GM19238 (cell line): ENCODE measurements at regions not wholly inside any gene's neighbourhood (a gene's known extent, or its start where the extent isn't known, plus 50 kb on each side); places are given as distances from the start of the nearest gene placed in this dataset.

ENCODE experiments used
- DNase-seq: peaks from one replicate; pipeline ENCODE4 v3.0.0; 2011; ENCODE audit warnings: low spot score; ENCODE audit not compliant: insufficient read length

DNA sequence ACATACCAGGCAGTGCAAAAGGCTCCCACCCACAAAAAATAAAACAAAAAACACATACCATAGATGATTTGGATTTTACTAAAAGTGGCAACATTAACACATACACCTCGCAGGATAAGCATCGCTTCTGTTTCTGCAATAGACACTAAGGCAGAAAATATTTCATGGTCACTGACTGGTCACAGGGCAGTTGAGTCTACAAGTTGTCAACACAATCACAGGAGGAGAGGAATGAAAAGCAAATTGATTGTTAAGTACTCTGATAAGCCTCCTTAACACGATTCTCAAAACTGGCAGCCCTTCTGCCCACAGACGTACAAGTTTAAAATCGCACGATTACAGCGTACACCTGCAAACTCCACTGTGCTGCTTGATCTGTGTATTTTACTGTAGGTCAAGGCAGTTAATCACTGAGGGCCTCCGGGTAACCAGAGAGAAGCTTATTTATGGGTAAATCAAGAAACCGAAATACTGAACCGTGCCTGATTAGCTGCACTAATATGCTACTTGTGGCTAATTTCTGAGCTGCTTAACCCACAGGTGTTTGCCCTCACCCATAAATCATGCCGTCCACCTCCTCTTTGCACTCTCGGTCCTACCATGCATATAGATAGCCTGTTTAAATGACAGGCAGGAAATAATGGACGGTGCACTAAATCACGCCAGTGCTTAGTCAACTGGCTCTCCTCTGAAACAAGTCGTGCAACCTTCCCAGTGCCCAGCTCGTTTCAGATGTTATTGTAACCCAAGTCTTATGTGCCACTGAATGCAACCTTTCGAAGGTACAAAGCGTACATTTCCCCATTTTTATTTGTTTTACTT, 659.4 kb upstream of the ADAMTS16 start:
- DNase-seq: no peak

DNA sequence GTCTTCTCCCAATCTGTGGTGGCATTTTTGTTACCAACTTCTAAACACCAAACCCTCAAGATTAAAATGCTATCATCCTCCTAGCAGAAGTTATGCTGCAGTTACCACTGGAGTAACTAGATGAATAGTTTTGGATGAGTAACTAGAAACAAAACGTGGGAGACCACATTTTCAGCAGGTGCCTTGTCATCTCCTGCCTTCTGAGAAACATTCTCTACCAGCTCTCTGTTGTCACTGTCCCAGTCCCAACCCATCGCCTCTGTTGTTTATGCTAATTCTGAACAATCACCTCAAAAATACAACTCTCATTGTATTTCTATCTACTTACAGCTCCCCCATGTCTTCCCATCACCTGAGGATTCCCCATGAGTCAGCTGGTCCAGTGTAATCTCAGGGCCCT, 652.5 kb upstream of the ADAMTS16 start:
- DNase-seq: no peak

DNA sequence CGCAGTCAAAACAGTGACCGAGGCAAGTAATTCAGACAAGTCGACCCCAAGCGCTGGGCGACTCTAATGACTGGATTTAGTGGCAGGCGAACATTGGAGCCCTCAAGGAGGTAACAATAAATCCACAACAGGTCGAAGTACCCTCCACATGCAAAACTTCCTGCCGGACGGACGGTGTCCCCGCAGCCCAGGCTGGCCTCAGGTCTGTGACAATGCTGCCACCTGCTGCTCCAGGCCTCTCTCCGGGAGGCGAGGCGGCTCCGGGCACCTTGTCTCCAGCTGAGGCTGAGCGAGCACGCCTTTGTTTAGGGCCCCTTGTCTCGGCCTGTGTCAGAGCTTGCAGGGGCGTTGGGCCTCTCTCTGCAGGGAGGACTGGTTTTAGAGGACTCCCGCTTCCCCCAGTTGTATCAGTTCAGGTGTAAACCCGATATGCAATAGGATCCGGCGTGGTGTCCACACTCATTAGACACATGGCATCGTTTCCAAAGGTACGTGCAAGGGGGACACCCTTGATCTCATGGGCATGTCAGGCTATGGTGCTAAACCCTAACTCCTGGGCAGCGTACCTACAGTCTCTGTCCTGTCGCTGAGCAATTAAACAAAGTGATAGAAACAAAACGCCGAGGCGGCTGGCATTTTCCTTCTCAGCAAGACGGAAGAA, 628.0 kb upstream of the ADAMTS16 start:
- DNase-seq: no peak

DNA sequence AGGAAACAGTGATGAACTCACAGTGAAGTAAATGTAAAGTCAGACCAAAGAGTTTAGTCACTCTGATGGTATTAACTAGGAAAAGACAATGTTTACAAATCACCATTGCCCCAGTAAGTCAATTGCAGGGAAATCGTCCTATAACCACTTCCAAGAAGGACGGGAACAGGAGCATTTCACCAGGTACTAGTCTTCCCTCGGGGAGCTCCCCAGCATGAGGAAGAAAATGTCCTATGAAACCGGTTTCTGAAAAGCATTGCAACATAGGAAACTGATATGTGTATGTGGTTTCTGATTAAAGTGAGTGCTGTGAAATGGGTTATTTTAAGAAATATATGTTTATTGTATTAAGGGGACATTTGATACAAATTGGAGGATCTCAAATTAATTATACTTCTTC, 626.7 kb upstream of the ADAMTS16 start:
- no peak for DNase-seq

DNA sequence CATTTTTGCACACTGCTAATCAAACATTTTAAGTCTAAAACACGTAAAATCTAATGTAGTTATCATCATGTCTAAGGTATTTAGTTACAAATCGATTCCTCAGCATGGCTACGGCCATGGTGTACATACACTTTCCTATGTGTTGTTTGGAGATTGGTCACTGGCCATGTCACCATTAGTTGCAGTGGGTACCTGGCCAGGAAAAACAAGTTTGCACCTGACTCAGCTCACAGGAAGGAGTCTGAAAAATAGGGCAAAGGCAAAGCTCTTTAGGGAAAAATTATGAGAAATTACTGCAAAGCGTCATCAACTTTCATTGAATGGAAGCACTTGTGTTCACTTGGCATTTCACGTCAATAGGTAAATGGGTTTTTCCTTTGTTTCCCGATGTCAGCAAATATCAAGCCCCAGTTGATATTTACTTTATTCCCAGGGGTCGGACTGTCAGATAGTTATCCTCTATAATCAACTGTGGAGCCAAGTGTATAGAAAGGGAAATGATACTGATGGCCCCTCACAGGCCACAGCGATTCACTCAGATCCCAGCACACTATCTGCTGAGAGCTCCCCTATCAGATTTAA, 626.0 kb upstream of the ADAMTS16 start:
- no peak for DNase-seq

DNA sequence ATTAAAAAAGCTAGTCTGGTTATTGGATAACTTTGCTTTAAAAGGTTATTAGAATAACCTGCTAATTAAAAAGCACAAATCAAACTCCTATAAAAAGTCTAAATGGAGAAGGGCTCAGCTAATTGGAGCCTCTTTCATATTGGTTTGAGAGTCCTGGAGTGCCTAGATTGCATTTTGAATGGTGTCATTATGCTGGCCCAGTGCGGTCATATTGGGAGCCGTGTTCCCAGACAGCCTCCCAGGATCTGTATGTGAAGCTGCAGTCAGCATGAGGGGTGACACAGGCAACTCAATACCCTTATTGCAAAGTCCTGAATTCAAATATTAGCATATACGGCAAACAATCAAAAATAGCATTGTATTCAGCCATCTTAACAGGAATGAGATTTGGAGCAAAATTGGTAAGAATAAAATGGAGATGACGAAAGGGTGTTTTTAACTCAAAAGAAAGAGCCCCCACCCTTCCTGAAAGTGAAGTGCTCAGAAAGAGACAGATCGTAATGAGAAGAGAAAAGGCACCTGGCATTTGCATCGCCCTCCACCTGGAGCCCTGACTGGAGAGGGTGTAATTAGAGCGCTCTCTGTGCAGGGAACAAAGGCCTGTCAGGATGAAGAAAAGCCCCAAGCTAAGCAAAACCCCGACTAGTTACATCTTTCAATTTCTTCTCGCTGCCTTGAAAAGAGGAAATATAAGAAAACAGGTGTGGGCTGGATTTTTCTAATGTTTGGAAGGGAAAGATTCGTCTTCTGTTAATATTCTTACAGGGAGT, 621.0 kb upstream of the ADAMTS16 start:
- no peak for DNase-seq

DNA sequence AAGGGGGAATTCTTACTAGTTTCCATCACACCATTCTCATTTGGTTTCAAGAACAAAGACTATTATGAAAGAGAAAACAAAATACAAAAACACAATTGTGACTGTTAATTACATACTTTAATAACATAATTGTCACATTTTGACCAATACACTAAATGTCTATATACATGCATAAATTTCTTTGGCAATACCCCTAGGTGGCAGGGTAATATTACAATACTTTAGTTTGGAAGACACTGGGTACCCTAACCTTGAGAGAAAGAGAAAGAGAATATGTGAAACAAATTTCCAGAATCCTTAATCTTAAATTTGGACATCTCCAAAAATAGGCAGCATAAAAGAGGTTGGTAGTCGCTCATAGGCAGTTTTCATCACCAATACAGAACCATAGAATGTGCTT, 619.6 kb upstream of the ADAMTS16 start:
- no peak for DNase-seq

DNA sequence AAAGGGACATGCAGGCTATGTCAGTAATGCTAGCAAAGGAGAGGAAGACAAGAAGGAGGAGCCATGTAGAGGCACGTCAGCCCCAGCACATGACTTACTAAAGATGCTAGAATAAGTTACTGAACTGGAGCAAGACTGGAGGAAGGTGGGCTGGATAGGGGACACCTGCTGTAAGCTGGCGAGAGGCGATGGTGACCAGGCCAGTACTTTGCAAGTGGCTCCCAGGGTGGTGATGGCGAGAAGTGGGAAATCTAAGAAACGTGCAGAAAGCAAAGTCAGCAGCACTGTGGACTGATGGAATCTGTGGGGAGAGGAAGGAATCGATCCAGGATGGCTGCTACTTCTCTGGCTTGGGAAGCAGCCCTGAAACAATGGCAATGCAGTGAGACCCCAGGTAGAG, 617.1 kb upstream of the ADAMTS16 start:
- no peak for DNase-seq

DNA sequence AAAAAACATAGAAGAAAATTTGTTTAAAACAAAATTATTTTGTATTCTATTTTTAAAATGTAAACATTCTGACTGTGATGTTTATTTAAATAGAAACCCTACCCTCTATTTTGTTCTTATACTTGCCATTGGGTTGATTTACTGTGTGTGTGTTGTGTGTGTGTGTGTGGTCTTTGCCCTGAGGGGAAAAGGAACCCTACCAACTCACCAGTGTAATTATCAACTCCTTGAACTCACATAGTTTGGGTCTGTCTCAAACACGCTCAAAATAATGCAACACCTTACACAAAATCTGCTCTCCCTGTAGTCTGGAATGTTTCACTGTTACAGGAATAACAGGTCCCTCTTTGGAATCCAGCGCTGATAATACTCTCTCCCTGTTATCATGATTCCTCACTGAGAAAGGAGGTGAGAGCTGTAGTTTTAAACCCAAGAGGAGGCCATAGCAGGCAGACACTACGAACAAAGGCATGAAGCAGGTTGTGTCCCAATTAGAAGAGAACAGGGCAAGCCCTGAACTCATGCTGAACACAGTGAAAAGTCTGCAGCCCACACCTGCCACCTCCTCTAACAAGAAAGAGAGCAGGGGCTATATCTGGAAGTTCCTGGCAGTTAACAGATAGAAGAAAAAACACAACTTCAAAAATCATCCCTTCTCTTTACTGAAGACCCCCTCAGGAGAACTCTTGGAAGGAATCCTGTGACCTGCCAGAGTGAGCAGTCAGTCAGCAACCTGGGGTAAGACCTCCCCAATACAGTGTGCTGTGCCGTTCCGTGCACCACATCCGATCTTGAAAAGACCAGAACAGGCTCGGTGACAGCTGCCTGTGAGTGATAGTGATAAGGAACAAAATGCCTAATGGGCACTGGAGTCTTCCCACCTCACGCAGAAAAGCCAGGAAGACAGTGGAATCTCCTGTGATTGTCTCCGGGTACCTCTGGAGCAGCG, 608.1 kb upstream of the ADAMTS16 start:
- no peak for DNase-seq

DNA sequence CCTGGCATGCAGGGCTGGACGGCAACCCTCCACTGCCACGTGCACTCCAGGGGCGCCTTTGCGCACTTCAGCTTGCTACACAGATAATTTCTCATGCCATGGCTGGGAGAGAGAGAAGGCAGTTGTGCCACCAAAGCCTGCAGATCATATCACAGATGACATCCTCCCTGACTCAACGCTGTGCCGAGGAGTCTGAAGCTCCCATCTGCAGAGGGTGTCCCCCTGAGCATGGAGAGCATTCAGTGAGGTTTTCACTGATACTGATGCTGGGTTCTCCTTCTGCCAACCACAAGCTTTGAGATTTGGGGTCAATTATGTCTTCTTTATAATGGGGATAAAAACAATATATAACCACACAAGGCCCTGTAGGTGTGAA, 607.4 kb upstream of the ADAMTS16 start:
- DNase-seq: no peak

DNA sequence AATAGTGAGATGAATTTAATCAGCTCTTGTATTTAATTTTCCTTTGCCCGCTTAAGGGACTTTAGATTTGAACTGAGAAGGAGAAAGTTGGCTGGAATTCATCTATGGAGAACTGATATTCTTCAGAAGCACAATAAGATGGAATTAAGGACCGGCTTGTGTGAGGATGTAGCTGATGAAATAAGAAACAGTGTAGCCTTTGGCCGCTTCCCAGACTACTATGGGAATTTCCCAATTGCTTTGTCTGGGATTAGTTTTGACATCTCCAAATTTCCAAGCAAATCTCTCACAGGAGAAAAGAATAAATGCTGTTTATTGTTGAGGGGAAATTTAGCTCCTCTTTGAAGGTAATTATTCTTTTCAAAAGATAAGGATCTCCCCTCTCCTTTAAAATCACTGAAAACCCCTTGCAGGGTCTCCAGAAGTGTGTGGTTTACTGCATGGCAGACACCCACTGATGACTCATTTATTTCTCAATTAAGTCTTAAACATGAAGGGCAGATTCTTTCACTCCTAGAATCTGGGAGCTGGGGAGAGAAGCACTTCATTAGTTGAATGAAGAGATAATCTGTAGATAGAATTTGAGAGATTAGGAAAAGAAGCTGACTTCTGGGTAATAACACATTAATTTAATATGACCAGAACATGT, 606.5 kb upstream of the ADAMTS16 start:
- no peak for DNase-seq

DNA sequence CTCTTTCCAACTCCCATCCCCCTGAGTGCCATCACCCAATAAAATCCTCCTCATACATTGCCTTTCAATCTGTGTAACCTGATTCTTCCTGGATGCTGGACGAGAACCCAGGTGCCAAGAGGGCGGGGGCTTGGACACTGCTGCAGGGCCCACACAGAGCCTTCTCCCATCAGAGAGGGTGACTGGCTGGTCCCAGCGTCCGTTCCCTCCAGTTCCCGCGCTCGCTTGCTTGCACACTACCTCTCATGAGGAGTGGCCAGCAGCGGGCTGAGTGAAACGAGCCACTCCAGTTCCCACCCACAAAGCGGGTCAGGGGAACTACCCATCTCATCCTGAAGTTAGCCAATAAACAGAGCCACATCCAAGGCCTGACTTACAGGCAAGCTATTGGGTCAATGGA, 602.6 kb upstream of the ADAMTS16 start:
- no peak for DNase-seq

DNA sequence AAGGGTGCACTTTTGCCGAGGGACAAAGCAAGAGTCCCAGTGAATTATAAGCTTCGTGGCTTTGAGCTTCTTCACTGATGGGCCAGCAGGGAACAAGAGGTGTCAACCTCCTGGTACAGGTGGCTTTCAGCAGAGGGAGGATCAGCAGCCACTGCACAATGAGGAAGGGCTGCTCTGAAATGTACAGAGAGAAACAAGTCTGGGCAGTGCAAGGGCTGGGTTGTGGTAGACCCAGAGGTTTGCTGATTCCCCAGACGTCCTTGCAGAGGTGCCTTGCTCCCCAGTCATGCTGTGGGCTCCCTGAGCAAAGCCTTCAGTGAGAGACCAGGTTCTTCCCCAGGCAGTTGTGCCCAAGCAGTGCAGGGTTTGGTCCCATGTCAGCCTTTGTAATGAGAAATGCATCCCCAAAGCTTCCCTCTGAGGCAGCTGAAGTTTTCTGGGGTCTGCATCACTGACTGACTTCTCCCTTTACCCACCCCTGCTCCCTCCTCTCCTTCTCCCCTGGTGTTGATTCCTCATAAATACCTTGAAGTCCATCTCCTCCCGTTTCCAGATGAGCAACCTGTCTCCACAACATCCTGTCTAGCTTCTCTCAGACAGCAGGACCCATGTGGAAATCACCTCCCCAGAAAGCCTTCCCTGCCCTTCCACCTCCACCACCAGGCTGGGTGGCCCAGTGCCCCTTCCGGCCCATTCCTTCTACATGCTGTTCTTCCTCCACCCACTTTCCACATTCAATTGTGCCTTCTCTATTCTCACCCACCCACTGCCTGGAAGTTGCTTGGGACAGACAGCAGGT, 599.6 kb upstream of the ADAMTS16 start:
- DNase-seq: no peak

DNA sequence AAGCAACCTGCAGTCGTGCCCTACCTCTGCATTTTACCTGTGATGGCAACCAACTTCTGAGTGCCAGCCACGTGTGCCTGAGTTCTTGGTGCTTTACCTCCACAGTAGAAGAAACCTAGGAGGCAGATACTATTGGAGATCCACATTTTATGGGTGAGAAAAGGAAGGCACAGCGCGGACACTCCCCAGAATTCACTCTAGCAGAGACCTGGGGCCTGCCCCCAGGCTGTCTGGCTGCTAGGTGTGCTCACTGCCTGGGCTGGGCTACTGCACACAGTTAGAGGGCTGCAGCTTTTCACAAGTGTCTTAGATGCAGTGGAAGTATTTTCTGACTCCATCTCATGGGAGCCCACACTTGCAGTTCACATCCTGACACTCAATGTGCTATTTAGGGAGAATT, 598.8 kb upstream of the ADAMTS16 start:
- no peak for DNase-seq

DNA sequence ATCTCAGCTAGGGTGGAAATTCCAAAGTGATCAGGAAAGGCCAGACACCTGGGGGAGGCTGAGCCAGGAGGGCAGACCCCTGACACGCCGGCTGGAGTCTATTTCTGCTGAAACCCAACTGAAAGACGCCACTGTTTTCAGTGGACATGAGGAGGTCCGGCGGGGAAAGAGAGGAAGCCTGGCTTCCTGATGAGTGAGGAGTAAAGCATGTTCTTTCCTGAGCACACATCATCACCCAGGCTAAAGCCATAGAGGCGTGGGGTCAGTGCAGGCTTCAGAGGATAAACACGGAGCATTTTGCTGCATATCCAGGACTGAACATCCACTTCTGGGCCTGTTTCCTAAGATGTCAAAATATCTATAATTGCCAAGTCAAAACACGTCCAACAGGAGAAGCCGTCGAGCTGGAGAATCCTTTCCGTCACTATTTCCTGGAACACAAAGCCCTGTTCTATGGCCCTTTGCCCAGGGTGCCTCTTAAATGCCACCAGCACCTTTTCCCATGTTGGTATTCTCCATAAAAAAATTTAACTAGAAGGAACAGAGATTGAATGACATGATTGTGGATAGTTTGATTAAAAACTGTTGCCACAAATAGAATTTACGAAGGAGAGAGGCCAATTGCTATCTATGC, 597.9 kb upstream of the ADAMTS16 start:
- no peak for DNase-seq

DNA sequence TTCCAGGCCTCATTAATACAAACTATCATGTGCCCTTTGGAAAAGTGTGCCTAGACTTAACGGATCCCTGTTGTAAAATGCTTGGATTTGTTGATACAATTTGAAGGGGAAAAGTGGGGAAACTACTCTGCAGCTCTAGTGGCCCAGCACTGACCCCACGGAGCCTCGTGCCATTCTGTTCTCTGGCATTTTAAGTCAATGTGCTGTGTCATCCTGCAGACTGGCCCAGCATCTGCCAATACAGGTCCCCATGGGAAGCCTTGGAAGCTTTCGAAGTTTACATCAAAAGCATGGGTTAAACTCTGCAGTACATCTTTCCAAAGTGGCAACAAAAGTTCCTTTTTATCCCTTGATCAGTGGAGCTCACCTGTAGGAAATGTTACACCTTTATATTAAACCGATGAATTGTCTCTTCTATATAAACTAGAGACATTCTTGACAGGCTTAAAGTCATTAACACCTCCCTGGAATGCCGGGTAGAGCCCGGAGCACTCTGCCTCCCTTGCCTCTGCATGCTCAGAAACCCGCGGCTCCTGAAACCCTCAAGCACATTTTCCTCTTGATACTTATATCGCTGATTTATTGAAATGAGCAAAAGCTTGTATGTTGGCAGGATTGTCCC, 596.0 kb upstream of the ADAMTS16 start:
- no peak for DNase-seq

DNA sequence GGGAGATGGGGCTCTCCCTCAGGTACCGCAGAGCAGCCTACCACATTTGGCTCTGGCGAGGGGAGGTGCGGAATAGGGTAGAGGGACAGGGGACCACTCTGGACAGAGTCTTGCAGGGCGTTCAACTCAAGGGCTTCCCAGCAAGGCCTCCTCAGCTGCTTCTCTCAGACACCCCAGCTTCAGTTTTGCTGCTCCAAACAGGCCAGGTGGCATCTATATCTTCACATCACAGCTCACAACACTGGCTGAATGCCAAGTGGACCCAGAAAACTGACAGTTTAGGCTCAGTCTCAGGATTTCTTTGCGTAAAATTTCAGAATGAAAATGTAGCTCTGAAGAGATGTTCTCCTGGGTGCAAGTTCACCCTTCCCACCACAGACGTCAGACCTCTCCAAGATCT, 592.6 kb upstream of the ADAMTS16 start:
- no peak for DNase-seq

DNA sequence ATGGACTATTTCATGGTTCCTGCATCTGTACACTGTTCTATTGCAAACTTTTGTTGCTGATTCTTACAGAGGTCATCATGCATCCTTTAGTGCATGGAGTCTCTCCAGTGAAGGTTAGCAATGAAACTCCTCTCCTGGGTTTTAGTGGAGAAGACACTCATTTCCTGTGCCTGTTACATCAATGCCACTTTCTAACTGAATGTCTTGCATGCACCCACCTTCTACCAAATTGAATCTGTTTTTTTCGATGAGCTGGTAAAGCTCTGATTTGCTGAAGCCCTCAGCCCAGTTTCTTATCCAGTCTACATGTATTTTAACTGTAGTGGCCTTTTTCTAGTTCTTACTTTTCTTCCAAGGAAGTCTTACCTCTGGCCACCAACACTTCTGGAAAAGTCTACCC, 591.8 kb upstream of the ADAMTS16 start:
- no peak for DNase-seq

DNA sequence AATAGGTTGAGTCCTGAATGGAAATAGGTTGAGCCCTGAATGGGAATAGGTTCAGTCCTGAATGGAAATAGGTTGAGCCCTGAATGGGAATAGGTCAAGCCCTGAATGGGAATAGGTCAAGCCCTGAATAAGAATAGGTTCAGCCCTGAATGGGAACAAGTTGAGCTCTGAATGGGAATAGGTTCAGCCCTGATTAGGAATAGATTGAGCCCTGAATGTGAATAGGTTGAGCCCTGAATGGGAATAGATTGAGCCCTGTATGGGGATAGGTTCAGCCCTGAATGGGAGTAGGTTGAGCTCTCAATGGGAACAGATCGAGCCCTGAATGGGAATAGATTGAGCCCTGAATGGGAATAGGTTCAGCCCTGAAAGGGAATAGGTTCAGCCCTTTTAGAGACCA, 590.8 kb upstream of the ADAMTS16 start:
- no peak for DNase-seq
